Esophagus muscularis mucosa (tissue), 4 donors: ENCODE measurements at regions not wholly inside any gene's neighbourhood (a gene's known extent, or its start where the extent isn't known, plus 50 kb on each side); places are given as distances from the start of the nearest gene placed in this dataset.

Source experiments
- DNase-seq: peaks from one replicate; pipeline ENCODE4 v3.0.0-alpha.2; 2017; ENCODE audit errors: extremely low spot score
- H3K27ac ChIP-seq, 4 donors: fragments of 200-600 bp; sonication (generic); replicated peaks in 1 of 4; 1 replicate in 3 of 4; 2 replicates in 1 of 4; pipeline ENCODE4 v1.5.1; 2016 to 2019; ENCODE audit warnings: mild to moderate bottlenecking in 1 of 4
- H3K27me3 ChIP-seq, 4 donors: fragments of 200-600 bp; sonication (generic); one replicate each; pipeline versions ENCODE4 v1.5.1 to v1.6.0; 2016 to 2019
- H3K36me3 ChIP-seq, 4 donors: fragments of 200-600 bp; sonication (generic); one replicate each; pipeline ENCODE4 v1.5.1; 2016 to 2019
- H3K4me1 ChIP-seq, 4 donors: fragments of 200-600 bp; sonication (generic); one replicate each; pipeline ENCODE4 v1.5.1; 2016 to 2019
- H3K4me3 ChIP-seq, 4 donors: fragments of 200-600 bp; sonication (generic); 1 replicate in 2 of 4; 2 replicates in 2 of 4; pipeline ENCODE4 v1.5.1; 2016 to 2019; ENCODE audit warnings: mild to moderate bottlenecking in 4 of 4, moderate library complexity in 1 of 4
- H3K9me3 ChIP-seq, 4 donors: fragments of 200-600 bp; sonication (generic); 1 replicate in 3 of 4; 2 replicates in 1 of 4; pipeline ENCODE4 v1.5.1; 2016 to 2019
- CTCF ChIP-seq, 3 experiments: fragments of 200-600 bp in 2 of 3; fragments of 450-650 bp in 1 of 3; sonication (generic) in 2 of 3; IDR thresholded peaks; one replicate each; pipeline ENCODE4 v1.5.1; 2017 to 2019; ENCODE audit warnings: antibody characterized with exemption in 3 of 3, mild to moderate bottlenecking in 2 of 3, moderate library complexity in 1 of 3
- EP300 ChIP-seq: sonication (generic); formaldehyde crosslinking; IDR thresholded peaks from one replicate; pipeline ENCODE4 v1.6.1; 2017; ENCODE audit warnings: antibody characterized with exemption
- POLR2A ChIP-seq: fragments of 450-650 bp; IDR thresholded peaks from one replicate; pipeline ENCODE4 v1.6.1; 2017; ENCODE audit warnings: antibody characterized with exemption, moderate library complexity, mild to moderate bottlenecking, low read depth
- POLR2AphosphoS5 ChIP-seq, 2 donors: sonication (generic); formaldehyde crosslinking; IDR thresholded peaks; one replicate each; pipeline ENCODE4 v1.6.1; 2017; ENCODE audit warnings: antibody characterized with exemption in 2 of 2
- WGBS: methylation state at CpG from one replicate; pipeline ENCODE4 v1.1.5; 2018; 5-methylcytosine and 5-hydroxymethylcytosine counted together
- intact Hi-C: fragments of 100-400 bp; cut with DNase I; formaldehyde crosslinking; loops from one replicate; pipeline ENCODE4 v1.15.1; 2023

GRCh38 chr9:12972608-12973589, 198.1 kb downstream of the LURAP1L start:
- Histone ChIP-seq H3K9me3 (no peaks in the 10 kb centered on the region), H3K36me3 (no peaks in the 10 kb centered on the region), H3K4me3 (no peak overlapping the region), H3K27me3 (no peaks in the 10 kb centered on the region), H3K4me1 (peaks cover 12 to 28% (median 28%) of the 10 kb centered on the region in 4 donors), H3K27ac (peak overlapping the region; percentile 50 to 75 (median 70))
- no peak for DNase-seq
- TF ChIP-seq POLR2AphosphoS5 (IDR thresholded peaks at IDR 0.05) (peak in 1 of 2 donors; percentile 59), EP300 (no peak), CTCF (IDR thresholded peaks at IDR 0.05) (no peak), POLR2A (no peak)
- WGBS = 37% methylated on average over 8 of the region's 8 CpGs
- intact Hi-C loops = no loop called here

GRCh38 chr9:12973710-12974109, 198.9 kb downstream of the LURAP1L start:
- no peak for DNase-seq
- Histone ChIP-seq H3K36me3 (no peaks in the 10 kb centered on the region), H3K9me3 (no peaks in the 10 kb centered on the region), H3K4me3 (no peak overlapping the region), H3K27me3 (no peaks in the 10 kb centered on the region), H3K27ac (peak overlapping the region; percentile 50 to 75 (median 70)), H3K4me1 (peaks cover 12 to 28% (median 28%) of the 10 kb centered on the region in 4 donors)
- intact Hi-C loops = no loop called here
- 34% methylated on average over 1 of the region's 1 CpG for WGBS
- TF ChIP-seq EP300 (no peak), POLR2A (no peak)

- H3K9me3 ChIP-seq = no peaks in the 10 kb centered on the region
- peaks cover 12 to 28% (median 28%) of the 10 kb centered on the region in 4 donors for H3K4me1 ChIP-seq
- intact Hi-C loops = no loop called here
- no peaks in the 10 kb centered on the region for H3K27me3 ChIP-seq
- DNase-seq = no peak
- 63% methylated on average over 1 of the region's 1 CpG for WGBS
- TF ChIP-seq POLR2A (no peak), CTCF (IDR thresholded peaks at IDR 0.05) (no peak), POLR2AphosphoS5 (IDR thresholded peaks at IDR 0.05) (no peak), EP300 (no peak)
- H3K27ac ChIP-seq = no peak overlapping the region
- H3K4me3 ChIP-seq = no peak overlapping the region
- H3K36me3 ChIP-seq = no peaks in the 10 kb centered on the region
Measured at GRCh38 chr9:12974671-12975070, 199.9 kb downstream of the LURAP1L start.

- intact Hi-C loops = no loop called here
- DNase-seq = no peak
- Histone ChIP-seq H3K4me1 (peaks cover 12 to 36% (median 33%) of the 10 kb centered on the region in 4 donors), H3K27ac (no peak overlapping the region), H3K27me3 (no peaks in the 10 kb centered on the region), H3K9me3 (no peaks in the 10 kb centered on the region), H3K36me3 (no peaks in the 10 kb centered on the region), H3K4me3 (no peak overlapping the region)
- TF ChIP-seq EP300 = no peak
- TF ChIP-seq CTCF (IDR thresholded peaks at IDR 0.05) = no peak
- no peak for TF ChIP-seq POLR2A
- no peak for TF ChIP-seq POLR2AphosphoS5 (IDR thresholded peaks at IDR 0.05)
- 65% methylated on average over 2 of the region's 2 CpGs for WGBS
Measured at GRCh38 chr9:12975496-12975895, 200.7 kb downstream of the LURAP1L start.

- 40% methylated on average over 3 of the region's 3 CpGs for WGBS
- Histone ChIP-seq H3K36me3 (no peaks in the 10 kb centered on the region), H3K4me3 (no peak overlapping the region), H3K4me1 (peaks cover 0 to 10% (median 6%) of the 10 kb centered on the region in 4 donors), H3K9me3 (no peaks in the 10 kb centered on the region), H3K27ac (no peak overlapping the region), H3K27me3 (no peaks in the 10 kb centered on the region)
- no peak for DNase-seq
- no peak for TF ChIP-seq POLR2A
- TF ChIP-seq CTCF (IDR thresholded peaks at IDR 0.05) = no peak
- intact Hi-C loops = loop anchor here (10.0 kb wide), 1 partner anchor 255 kb away; no protein-coding TSS in a partner anchor
Measured at GRCh38 chr9:12980085-12980851, 205.4 kb downstream of the LURAP1L start.
